ENCODE measurements at regions not wholly inside any gene's neighbourhood (a gene's known extent, or its start where the extent isn't known, plus 50 kb on each side); places are given as distances from the start of the nearest gene placed in this dataset.

DNA sequence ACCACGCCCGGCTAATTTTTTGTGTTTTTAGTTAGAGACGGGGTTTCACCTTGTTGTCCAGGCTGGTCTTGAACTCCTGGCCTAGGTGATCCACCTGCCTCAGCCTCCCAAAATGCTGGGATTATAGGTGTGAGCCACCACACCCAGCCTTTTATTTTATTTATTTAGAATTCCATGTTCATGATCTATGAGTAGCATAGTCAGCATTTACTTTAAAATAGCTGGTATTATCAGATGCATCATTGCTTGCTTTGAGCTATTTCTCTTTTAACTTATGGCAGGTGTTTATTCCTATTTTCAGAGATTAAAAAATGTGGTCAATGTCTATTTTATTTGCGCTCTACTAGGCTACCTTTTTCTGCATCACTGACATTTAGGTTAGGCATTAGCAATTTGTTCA lies 152.0 kb downstream of the UTRN start:
- TF ChIP-seq BHLHE40 (IDR thresholded peaks at IDR 0.05; ENCODE audit: borderline replicate concordance), result no peak
- no peak for TF ChIP-seq ARNT (IDR thresholded peaks at IDR 0.05)
- TF ChIP-seq TARDBP (IDR thresholded peaks at IDR 0.05), result no peak
- TF ChIP-seq SP1 (IDR thresholded peaks at IDR 0.05), result no peak
- no peak for TF ChIP-seq FOXA1 (IDR thresholded peaks at IDR 0.05)
- TF ChIP-seq HDGF (IDR thresholded peaks at IDR 0.05; ENCODE audit: borderline replicate concordance), result no peak
- TF ChIP-seq NFRKB (IDR thresholded peaks at IDR 0.05), result no peak
- no peak for TF ChIP-seq FOXM1 (IDR thresholded peaks at IDR 0.05; ENCODE audit: borderline replicate concordance)
- TF ChIP-seq FOXK2 (IDR thresholded peaks at IDR 0.05), result no peak
- no peak for TF ChIP-seq L3MBTL2 (conservative IDR thresholded peaks at IDR 0.05)
- TF ChIP-seq PKNOX1 (IDR thresholded peaks at IDR 0.05), result no peak
- no peak for TF ChIP-seq CTBP1 (IDR thresholded peaks at IDR 0.05; ENCODE audit: borderline replicate concordance)
- TF ChIP-seq ZNF384 (IDR thresholded peaks at IDR 0.05), result no peak
